Thoracic aorta (tissue), 2 donors: ENCODE measurements at regions not wholly inside any gene's neighbourhood (a gene's known extent, or its start where the extent isn't known, plus 50 kb on each side); places are given as distances from the start of the nearest gene placed in this dataset.
"Not testable (repeated sequence)": the region's sequence is repeated elsewhere in the genome, so short reads cannot be mapped to it uniquely, and the experiment has no call there.

Experiments used
- ATAC-seq: fragments of 150-250 bp; one replicate; pipeline ENCODE4 v1.8.0; 2017; ENCODE audit warnings: low read depth; ENCODE audit not compliant: insufficient number of reproducible peaks, low FRiP score
- DNase-seq: peaks from one replicate; pipeline ENCODE4 v3.0.0-alpha.2; 2020; ENCODE audit warnings: low spot score
- H3K27ac ChIP-seq, 2 donors: fragments of 200-600 bp; sonication (generic); 1 replicate in 1 of 2; 2 replicates in 1 of 2; pipeline ENCODE4 v1.5.1; 2016; ENCODE audit warnings: mild to moderate bottlenecking in 2 of 2, moderate library complexity in 2 of 2
- H3K27me3 ChIP-seq: fragments of 200-600 bp; sonication (generic); replicated peaks from 2 replicates; pipeline ENCODE4 v1.6.0; 2016; ENCODE audit warnings: mild to moderate bottlenecking; ENCODE audit not compliant: insufficient read depth
- H3K36me3 ChIP-seq: fragments of 200-600 bp; sonication (generic); one replicate; pipeline ENCODE4 v1.5.1; 2016
- H3K4me1 ChIP-seq, 2 donors: fragments of 200-600 bp; sonication (generic); 1 replicate in 1 of 2; 2 replicates in 1 of 2; pipeline versions ENCODE4 v1.5.1 to v1.6.0; 2016; ENCODE audit warnings: low read depth in 2 of 2, mild to moderate bottlenecking in 1 of 2; ENCODE audit not compliant: control insufficient read depth in 1 of 2
- H3K4me3 ChIP-seq: fragments of 200-600 bp; sonication (generic); 2 replicates; pipeline ENCODE4 v1.5.1; 2016; ENCODE audit warnings: mild to moderate bottlenecking
- H3K9me3 ChIP-seq: fragments of 200-600 bp; sonication (generic); 2 replicates; pipeline ENCODE4 v1.5.1; 2016
- CTCF ChIP-seq: fragments of 200-600 bp; sonication (generic); IDR thresholded peaks from one replicate; pipeline ENCODE4 v1.5.1; 2019; ENCODE audit warnings: antibody characterized with exemption

- Histone ChIP-seq H3K4me3 (no peak overlapping the region), H3K9me3 (no peaks in the 10 kb centered on the region), H3K4me1 (no peaks in the 10 kb centered on the region), H3K27me3 (no peaks in the 10 kb centered on the region), H3K27ac (no peak overlapping the region), H3K36me3 (no peaks in the 10 kb centered on the region)
- TF ChIP-seq CTCF = no peak
- ATAC-seq (no peak), DNase-seq (no peak)
These were observed 119.5 kb upstream of the CHRDL1 start for GRCh38 chrX:110915111-110915510.

- no peak for TF ChIP-seq CTCF
- Histone ChIP-seq H3K27ac (no peak overlapping the region), H3K36me3 (no peaks in the 10 kb centered on the region), H3K9me3 (no peaks in the 10 kb centered on the region), H3K27me3 (no peaks in the 10 kb centered on the region), H3K4me3 (no peak overlapping the region), H3K4me1 (no peaks in the 10 kb centered on the region)
- ATAC-seq (no peak), DNase-seq (no peak)
These were observed 118.7 kb upstream of the CHRDL1 start for GRCh38 chrX:110914281-110914680.

- DNase-seq, H3K4me1 ChIP-seq, H3K27ac ChIP-seq, H3K27me3 ChIP-seq, H3K36me3 ChIP-seq, ATAC-seq, H3K4me3 ChIP-seq, H3K9me3 ChIP-seq: not testable (repeated sequence)
These were observed 109.1 kb upstream of the CHRDL1 start for GRCh38 chrX:110904747-110905146.

GRCh38 chrX:110881971-110882370, 86.4 kb upstream of the CHRDL1 start:
- DNase-seq (no peak), ATAC-seq (no peak)
- TF ChIP-seq CTCF = no peak
- Histone ChIP-seq H3K27ac (no peak overlapping the region), H3K27me3 (no peaks in the 10 kb centered on the region), H3K4me1 (no peaks in the 10 kb centered on the region), H3K36me3 (no peaks in the 10 kb centered on the region), H3K4me3 (no peak overlapping the region), H3K9me3 (no peaks in the 10 kb centered on the region)

GRCh38 chrX:110877326-110877725, 81.7 kb upstream of the CHRDL1 start:
- Histone ChIP-seq H3K4me1 (no peaks in the 10 kb centered on the region), H3K36me3 (no peaks in the 10 kb centered on the region), H3K4me3 (no peak overlapping the region), H3K27ac (no peak overlapping the region), H3K27me3 (no peaks in the 10 kb centered on the region), H3K9me3 (no peaks in the 10 kb centered on the region)
- DNase-seq (no peak), ATAC-seq (no peak)
- no peak for TF ChIP-seq CTCF

- Histone ChIP-seq H3K4me3 (no peak overlapping the region), H3K27me3 (no peaks in the 10 kb centered on the region), H3K9me3 (no peaks in the 10 kb centered on the region), H3K4me1 (no peaks in the 10 kb centered on the region), H3K27ac (no peak overlapping the region), H3K36me3 (no peaks in the 10 kb centered on the region)
- DNase-seq = no peak
- ATAC-seq = no peak
- TF ChIP-seq CTCF = no peak
These were observed 76.2 kb upstream of the CHRDL1 start for GRCh38 chrX:110871839-110872238.
